Stimulated activated naive CD4-positive, alpha-beta T cell (primary cell): ENCODE measurements at regions not wholly inside any gene's neighbourhood (a gene's known extent, or its start where the extent isn't known, plus 50 kb on each side); places are given as distances from the start of the nearest gene placed in this dataset.
"Not testable (repeated sequence)": the region's sequence is repeated elsewhere in the genome, so short reads cannot be mapped to it uniquely, and the experiment has no call there.

Source experiments
- DNase-seq, 6 experiments: peaks; one replicate each; lab custom pipeline; 2025; lab: John Stamatoyannopoulos, UW

DNA sequence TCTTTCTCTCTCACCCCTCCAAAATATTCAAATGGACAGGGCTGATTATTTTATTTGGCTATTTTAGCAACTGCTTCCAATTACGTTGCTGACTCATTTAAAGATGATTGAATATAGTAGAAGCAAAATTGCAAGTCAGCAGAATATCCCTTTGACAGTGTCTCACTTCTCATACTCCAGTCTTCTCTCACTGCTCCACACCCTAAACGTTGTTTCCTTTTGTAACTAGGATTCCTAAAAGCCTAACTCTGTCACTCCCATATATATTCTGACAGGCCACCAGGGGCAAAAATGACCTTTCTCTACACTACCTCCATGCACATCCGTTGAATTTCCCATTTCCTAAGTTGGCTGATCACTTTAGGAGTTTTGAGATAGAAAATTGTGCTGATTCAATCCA is 351.1 kb downstream of the RND3 start:
- no peak for DNase-seq

DNA sequence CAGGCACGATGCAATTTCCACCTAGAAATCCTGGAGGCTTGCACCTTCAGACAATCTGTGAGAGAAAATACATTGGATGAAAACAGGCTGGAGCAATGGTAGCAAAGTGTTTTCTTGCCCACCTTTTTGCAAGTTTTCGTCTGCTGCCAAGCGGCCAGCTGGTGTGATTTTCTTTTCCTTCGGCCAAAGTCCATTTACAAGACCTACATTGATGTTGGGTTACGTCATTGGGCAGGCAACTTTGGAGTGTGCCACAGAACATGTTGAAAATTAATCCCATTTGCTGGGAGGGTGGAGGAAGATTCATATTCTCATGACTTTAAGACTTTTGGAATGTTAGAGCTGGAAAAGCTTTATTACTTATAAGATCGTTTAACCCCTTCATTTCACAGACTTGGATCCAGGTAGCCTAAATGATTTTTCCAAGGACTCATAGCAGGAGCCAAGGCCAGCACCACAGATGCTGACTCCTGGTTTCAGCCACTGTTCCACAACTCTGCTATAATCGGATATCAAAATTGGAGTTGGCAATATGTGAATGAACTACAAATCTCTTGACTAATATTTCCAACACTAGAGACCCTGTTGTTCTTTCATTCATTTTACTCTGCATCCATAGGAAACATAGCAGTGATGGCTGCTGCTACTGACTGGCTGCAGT is 352.1 kb downstream of the RND3 start:
- no peak for DNase-seq

DNA sequence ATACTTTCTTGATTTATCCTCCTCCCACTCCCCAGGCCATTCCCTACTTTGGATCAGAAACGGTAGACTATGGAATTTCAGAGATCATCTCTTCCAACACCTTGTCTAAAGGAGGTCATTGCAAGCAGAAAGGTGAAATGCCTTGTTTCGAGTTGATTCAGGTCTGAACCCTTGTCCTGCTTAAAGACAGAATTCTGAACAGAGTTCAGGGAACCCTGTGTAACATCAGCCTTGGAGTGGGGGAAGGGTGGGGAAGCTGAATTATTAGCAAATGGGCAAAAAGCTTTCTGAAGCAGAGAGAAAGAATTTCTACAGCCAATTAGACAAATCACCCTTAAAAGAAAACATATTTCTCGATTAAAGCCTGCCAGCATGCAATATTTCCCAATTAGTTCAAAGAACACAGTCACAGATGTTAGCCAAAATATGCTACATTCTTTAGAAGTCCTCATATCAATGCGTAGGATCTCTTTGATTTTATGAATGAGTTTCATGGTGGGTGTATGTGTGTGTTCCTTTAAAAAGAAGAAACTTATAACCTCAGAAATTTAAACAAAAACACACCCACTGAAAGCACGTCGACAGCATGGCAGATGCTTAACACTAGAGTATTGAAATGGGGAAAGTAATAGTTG is 353.1 kb downstream of the RND3 start:
- DNase-seq = no peak

DNA sequence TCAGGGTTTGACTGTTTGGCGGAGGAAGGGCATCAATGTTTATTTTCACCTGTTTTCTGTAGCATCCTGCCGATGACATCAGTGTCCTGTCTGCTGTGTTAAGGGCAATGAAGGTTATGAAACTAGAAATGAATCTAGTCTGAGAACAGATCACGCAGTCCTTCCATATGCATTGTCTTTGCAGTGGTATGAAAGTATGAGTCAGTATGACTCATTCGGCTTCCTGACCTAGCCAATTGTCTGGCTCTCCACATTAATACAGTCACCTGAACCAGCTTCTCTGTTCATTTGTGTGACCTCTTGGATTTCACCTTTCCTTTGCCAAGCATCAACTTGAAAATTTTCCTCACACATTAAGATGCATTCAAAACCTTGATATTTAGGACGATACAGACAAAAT is 353.8 kb downstream of the RND3 start:
- DNase-seq = no peak

DNA sequence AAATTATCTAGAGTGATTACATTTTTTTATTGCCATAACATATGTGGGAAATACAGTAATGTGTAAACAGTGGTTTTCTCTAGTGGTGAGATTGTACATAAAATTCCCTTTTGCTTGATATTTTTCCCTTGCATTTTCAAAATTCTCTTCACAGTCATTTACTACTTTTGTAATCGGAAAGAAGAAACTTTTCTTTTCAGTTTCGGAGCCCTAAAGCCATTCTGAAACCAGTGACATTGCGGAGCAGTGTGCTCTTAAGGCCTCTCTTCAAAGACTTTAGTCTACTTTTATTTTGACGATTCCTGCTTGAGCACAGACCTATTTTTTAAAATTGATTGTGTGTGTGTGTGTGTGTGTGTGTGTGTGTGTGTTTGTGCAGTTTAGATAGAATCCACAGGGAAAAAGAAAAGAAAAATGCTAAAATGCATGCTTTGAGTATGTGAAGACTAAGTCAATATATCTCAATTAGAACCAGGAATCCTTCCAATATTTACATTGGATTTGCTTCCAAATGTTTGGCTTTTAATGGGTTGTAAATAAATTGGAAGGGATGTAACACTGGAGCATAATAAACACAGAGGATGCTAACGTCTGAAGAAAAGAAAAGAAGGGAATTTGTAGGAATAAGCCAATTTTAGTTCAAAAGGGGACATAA is 357.4 kb downstream of the RND3 start:
- DNase-seq = no peak

DNA sequence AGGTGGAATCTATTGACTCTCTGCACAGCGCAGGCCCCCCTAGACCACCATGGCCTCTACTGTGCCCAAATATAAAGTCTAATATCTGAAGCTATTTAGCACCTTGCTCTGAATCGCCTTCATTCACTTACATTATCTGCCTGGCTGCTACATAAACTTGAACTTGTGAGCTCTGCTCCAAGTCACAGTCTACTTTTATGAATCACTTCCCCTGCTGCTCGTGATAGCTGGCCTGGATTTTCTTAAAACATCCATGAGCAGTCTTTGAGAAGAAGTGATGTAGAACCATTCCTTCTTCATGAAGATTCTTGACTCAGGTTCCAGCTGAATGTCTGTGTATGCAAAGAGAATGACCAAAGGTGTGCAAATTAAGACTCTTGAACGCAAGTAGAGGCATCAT is 359.5 kb downstream of the RND3 start:
- no peak for DNase-seq

DNA sequence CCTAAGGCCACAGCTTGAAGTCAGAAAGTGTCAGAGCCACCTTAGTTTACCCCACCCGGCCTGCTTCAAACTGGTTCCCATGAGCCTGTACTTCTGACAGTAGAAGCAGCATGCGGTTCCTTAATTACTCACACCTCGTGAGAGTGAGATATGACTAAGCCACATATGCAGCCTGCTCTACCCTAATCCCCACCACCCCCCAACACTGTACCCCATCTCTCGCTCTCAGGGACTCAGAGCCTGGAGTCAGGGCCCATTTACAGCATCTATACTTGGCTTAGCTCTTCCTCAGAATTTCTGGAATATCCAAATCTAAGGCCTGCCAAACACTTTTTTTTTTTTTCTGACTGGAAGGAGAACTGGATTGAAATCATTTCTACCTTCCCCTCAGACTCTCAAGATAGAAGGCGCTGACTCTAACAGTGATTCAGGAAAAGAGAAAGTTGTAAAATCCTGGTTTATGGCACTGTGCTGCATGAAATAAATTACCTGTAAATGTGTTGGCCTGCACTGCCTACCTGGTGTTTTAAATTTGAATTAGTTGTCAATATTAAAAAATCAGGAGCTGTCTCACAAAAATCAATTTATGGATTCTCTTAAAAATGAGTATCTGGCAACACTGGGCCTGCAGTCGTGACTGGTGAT is 360.0 kb downstream of the RND3 start:
- no peak for DNase-seq

DNA sequence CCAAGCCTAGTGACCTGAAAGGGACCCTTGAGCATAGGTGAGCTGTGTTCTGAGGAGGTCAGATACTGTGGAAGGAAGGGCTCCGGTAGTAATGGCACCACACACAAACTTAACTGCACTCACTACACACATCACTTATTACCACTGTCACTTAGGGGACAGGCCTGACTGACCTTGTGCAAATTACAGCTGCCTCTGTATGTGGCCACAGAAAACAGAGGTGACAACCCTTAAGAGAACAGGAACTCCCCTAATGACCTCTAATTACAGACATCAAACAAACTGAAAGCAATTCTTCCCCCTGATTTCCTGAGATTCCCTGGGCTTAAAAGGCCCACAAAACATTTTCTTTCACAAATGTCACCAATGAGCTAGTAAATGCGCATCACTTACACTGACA is 360.6 kb downstream of the RND3 start:
- no peak for DNase-seq

DNA sequence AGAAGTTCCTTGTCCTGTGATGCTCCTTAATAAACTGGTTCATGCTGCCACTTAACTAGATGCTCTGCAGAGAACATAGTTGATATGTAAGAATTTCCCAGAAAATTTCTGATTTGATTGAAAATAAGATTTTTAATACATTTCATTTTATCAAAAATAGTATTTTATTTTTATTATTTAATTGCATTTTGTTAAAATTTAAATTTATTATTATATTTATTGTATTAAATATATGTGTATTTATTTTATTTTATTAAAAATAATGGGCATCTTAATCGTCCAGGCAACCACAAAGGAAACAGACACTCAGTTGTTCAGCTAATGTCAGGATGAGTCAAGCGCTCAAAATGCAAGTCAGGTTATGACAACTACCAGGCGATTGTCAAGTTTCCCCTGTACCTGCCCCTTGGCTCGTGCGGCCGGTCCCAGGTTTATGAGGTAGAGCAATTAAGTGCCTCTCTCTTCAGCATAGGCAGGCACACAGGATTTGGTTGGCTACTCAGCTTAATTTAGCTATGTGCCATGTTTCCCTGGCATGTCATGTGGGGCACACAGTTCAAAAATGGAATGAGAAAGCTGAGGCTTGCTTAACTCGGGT is 361.2 kb downstream of the RND3 start:
- DNase-seq = no peak

DNA sequence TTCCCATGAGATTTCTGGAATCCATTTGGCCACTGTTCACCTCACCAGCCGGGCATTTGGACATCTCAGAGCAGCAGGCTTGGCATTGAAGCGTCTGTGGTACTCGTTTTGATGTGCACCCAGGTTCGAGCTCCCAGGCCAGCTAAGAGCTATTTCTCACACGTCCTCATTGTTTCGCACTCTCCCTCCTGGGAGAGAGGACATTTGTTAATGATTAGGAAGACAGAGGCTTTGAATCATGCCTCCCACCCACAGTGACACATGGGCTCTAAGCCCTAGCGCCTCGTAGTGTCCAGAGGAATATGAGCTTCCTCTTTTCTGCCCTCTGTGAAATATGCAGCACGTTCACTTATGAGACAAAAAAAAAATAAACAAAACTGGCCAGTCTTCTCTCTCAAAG is 361.8 kb downstream of the RND3 start:
- DNase-seq = no peak

DNA sequence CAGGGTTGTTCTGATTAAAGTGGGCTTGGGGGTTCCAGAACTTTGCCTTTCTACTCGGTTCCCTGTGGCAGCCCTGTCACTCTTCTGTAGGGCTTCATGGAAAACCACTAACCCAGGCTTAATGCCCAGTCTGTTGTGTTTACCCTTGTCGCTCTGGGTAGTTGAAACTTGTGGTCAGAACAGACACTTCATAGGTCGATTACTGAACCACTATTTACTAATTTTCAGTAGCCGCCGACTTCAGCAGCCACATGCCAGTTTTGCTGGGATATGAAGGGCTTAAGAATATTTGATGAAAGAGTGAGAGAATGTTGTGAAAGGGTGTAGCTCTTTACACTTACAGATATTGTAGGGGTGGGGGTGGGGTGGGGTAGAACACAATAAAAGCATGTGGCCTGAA is 362.3 kb downstream of the RND3 start:
- DNase-seq = no peak

DNA sequence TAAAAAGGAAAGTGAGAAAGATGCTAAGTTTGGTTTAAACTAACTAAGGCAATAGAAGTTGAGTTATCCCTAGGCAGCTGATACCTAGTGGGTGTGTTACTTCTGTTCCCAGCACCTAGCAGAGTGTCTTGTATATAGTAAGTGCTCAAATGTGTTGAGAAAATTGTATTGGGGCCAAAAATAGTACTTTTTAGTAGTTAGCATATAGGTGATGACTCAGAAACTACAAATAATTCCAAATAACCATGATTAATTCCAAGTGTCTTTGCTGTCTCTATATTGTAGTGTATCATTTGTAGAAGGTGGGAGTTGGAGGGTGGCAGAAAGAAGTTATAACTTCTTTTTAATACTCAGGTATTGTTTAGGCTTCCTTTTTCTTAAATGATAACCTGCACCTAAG is 362.7 kb downstream of the RND3 start:
- no peak for DNase-seq

DNA sequence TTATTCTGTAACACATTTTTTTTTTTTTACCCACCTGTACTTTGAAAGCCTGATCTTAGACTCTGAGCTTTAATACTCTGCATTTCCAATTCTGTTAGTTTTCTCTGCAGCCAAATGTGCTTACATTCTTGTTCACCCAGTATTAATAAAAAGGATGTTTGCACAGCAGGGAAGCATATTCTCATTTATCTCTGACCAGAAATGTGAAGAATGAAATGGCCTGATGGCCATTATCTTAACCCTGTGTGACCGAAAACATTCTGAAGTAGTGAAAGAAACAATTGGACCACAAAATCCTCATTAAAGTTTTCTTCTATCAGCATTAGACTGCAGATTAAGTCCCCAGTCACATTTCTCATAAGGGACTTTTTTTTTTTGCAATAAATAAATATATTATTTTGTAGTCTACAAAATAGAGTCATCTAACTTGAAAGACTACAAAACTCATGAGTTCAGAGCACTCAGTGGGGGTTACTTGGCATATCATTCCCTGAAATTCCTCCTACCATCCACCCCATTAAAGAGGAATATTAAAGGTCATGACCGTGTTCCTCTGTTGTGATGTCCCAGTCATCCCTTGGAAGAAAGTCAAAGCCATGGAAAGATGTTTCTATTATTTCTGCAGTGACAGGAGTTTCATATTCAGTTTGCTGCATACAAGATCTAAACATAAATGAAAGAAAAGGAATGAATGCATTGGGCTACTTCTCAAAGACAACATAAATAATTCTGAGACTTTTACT is 364.4 kb downstream of the RND3 start:
- DNase-seq = no peak

DNA sequence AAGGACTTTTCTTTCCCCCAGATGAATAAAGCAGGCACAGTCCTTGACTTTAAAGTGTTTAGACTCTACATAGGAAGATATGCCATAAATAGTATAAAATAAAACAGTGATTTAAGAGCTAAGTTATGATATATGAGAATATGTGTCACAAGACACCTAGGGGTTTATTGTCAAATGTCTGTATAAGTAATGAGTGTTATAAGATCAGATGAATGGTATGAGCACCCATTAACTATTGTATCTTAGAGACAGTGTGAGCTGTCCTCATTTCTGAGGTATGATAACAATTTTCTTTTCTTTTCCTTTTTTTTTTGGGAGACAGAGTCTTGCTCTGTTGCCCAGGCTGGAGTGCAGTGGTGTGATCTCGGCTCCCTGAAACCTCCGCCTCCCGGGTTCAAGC is 365.3 kb downstream of the RND3 start:
- DNase-seq = no peak

DNA sequence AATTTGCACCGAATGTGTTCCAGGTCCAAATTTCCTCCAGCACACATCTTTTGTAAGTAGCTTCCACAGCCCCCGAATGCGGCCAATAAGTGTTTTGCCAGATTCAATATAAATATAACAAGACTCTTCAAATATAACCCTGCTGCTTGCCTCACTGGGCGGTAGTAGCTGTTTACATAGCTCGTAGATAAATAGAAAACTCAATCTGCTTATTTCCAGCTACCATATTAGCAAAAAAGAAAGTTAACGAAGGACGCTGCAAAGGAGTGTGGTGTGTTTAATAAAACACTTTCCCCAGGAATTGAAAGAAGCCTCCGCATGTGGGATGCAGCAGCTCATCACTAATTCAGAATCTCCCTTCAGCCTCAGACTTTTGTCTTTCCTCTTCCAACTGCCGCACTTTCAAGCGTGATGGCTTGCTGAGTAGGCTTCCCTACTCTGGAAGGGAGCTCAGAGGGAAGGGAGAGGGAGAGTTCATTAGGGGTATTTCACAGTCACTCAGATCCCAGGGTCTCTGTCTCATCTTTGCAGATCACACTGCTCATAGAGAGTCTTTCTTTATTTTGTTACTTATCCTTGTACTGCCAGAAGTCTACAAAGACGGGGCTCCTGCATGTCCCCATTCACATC is 367.0 kb downstream of the RND3 start:
- DNase-seq = no peak

DNA sequence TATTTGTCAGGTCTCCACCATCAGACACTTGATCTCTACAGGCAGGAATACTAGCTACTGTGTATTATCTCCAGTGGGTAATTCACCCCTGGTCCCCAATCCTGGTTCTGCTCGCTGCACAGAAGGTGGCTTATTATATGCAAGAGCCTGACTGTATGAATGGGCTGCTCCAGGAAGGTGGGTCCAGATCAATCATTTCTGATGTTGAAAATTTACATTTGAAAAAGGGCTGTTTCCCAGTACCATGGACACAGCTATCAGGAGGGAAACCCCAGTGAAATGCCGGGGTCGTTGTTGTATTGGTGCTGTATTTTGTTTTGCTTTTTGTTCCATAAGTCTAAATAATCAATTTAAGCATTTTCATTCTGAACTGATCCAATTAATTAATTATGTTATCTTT is 367.6 kb downstream of the RND3 start:
- DNase-seq = no peak

DNA sequence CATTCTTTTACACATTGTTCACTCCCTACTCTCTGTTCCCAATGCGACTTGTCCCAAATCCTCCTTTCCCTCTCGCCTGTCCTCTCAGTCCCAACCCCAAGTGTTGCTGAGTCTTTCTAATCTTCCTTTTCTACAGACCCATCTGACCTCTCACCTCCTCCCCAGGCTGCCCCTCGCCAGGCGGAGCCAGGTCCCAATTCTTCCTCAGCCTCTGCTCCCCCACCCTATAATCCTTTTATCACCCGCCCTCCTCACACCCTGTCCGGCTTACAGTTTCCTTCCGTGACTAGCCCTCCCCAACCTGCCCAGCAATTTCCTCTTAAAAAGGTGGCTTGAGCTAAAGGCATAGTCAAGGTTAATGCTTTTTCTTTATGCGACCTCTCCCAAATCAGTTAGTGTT is 373.4 kb downstream of the RND3 start:
- DNase-seq = not testable (repeated sequence)

DNA sequence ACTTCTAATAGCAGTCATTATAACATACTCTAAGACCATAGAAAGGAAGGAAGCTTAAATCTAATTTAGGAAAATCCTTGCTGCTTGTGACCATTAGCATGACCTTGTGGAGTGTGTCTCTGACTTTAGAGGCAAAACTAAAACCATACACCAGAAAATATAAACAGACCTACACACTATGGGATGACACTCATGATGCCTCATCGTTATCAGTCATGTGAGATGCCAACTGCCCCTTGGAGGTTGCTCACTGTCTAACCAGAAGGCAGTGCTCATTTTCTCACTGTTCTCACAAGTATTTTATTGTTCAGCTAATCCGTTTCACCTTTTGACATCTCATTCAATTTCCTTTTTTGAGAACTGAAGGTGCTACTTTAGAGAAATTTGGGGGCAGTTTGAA is 376.9 kb downstream of the RND3 start:
- DNase-seq = no peak

DNA sequence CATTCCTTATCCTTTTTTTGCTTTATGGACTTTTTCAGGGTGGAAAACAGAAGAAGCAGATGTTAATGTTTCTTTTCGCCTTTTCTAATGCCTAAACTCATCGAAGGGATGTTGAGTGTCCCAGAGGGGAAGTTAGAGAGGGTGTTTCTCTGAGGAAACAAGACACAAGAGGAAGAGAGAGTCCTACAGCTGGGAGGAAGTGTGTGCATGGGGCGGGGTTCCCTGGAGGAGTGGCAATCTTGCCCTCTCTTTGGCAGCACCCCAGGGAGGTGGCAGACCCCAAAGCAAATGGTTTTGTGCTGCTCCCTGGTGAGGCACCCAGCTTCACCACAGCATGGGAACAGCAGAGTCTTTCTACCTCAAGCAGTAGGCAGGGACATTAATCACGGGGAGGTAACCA is 377.6 kb downstream of the RND3 start:
- DNase-seq = no peak

DNA sequence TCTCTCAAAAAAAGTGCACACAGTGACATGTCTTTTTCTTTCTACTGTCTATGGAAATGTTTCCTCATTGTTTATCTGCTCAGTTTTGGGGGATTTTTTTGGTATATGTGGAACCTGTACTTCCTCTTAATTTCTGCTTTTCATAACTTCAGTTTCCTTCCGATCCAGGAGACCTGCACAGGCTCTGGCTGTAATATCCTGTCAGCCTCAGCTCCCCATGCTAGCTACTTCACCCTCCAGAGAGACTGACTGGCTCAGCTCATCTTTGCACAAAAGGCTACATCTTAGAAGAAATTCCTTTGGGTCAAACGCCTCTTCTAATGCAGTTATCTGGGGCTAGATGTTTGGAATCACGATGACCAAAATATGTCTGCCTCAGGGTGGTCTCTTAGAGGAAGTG is 378.4 kb downstream of the RND3 start:
- DNase-seq = no peak

DNA sequence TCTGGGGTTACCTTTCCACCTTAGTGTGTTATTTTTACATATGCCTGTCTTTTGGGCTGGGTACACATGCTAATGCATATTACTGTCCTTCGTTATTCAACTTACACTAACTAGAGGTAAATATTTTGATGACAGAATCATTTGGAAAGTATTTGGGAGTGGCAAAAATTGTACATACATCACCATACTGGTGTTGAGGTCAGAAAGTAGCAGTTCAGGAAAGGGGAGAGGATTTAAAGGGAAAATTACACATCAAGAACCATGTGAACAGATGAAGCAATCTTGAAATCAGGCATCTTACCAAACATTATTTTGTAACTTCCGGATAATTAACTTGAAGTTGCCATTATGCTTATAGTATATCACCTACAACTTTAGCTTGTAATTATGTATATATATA is 379.7 kb downstream of the RND3 start:
- no peak for DNase-seq

DNA sequence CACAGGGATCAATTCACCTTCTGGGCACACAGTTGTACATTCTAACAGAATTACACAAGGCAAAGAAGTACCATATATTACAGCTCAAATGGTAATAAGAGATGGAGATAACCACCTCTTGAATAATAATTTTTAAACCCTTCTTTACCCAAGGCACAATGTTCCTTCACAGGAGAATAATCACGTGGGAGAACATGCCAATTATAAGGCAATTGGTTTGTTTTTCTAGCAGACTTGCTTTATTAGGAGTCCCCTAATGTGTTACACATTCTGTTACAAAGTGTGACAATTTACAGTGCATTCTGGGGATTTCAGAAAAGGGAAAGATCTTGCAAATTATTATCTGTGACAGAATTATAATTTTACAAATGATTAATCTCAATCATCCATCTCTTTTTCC is 380.3 kb downstream of the RND3 start:
- no peak for DNase-seq
